ENCODE measurements at regions not wholly inside any gene's neighbourhood (a gene's known extent, or its start where the extent isn't known, plus 50 kb on each side); places are given as distances from the start of the nearest gene placed in this dataset.

DNA sequence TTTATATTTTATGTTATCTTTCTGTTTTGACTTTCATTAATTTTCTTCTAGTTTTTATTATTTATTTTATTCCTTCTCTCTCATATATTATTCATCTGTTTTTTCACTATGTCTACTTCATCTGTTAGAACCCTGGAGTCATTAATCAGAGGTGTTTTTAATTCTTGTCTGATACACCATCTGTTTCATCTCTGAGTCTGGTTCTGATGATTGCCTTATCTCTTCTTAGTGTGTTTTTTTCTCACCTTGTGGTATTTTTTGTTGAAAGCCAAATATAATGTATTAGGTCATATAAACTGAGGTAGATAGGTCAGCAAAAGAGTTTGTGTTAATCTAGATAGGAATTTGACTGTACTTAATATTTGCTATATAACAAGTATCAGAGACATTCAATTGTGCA is 1005.7 kb upstream of the NCAM2 start:
- no peak overlapping the region for H3K4me3 ChIP-seq (ENCODE audit: control insufficient read depth, low read depth, low read length)
- TF ChIP-seq, protein P1, sequence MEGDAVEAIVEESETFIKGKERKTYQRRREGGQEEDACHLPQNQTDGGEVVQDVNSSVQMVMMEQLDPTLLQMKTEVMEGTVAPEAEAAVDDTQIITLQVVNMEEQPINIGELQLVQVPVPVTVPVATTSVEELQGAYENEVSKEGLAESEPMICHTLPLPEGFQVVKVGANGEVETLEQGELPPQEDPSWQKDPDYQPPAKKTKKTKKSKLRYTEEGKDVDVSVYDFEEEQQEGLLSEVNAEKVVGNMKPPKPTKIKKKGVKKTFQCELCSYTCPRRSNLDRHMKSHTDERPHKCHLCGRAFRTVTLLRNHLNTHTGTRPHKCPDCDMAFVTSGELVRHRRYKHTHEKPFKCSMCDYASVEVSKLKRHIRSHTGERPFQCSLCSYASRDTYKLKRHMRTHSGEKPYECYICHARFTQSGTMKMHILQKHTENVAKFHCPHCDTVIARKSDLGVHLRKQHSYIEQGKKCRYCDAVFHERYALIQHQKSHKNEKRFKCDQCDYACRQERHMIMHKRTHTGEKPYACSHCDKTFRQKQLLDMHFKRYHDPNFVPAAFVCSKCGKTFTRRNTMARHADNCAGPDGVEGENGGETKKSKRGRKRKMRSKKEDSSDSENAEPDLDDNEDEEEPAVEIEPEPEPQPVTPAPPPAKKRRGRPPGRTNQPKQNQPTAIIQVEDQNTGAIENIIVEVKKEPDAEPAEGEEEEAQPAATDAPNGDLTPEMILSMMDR (IDR thresholded peaks at IDR 0.05; ENCODE audit: control insufficient read depth, insufficient read depth, low read depth, low read length, missing control alignments): no peak
- DNase-seq (ENCODE audit: low read depth): no peak

DNA sequence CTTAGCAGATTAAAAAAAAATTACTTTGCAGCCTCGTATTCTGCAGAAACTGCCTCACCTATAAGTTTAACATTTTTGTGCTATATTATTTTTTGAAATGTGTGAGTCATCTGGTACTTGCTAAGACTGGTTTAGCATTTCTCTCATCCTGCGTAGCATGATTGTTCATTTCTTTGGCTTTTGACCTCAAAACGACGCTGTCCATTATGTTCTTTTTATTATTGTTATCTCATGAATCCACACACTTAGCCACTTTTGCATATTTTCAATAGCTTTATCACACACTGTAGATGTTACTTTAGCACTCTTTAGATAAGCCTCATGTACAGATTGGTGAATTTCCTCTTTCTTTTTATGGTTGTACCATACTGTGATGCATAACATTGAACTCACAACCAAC is 1004.9 kb upstream of the NCAM2 start:
- H3K4me3 ChIP-seq (ENCODE audit: control insufficient read depth, low read depth, low read length): no peak overlapping the region
- TF ChIP-seq, protein P1 (IDR thresholded peaks at IDR 0.05; ENCODE audit: control insufficient read depth, insufficient read depth, low read depth, low read length, missing control alignments): no peak
- DNase-seq (ENCODE audit: low read depth): no peak

DNA sequence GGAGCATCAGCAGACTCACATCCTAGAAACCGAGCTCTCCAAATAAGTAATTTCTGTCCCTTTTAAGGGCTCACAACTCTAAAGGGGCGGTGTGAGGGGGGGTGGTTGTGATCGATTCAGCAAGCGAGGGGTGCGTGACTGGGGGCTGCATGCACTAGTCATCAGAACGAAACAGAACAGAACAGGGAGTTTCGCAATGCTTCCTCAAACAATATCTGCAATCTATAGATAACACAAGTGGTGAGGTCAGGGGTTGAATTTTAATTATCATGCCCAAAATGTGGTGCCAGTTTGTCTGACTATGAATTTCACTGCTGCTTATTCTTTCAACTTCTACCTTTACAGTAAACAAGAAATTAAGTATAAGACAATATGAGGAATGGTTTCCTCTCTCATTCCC is 1003.0 kb upstream of the NCAM2 start:
- TF ChIP-seq, protein P1 (IDR thresholded peaks at IDR 0.05; ENCODE audit: control insufficient read depth, insufficient read depth, low read depth, low read length, missing control alignments): no peak
- no peak for DNase-seq (ENCODE audit: low read depth)
- no peak overlapping the region for H3K4me3 ChIP-seq (ENCODE audit: control insufficient read depth, low read depth, low read length)

DNA sequence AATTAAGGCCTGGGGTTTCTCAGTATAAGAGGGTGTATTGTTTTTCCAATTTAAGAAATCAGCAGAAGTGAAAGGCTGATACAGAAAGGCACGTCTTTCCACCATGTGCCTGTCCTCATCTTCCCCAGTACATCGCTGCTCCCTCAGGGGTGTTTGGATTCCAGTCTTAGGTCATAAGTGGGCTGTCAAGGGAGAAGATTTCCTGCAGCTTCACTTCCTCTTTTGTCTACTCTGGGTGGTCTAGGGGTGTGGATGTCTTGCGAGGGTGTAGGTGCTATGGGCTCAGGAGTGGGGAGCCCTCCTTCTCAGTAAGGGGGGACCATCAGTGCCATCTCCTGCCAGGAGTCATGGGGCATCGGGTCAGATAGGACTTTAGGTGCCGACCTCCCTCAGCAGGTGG is 999.8 kb upstream of the NCAM2 start:
- no peak overlapping the region for H3K4me3 ChIP-seq (ENCODE audit: control insufficient read depth, low read depth, low read length)
- TF ChIP-seq, protein P1 (IDR thresholded peaks at IDR 0.05; ENCODE audit: control insufficient read depth, insufficient read depth, low read depth, low read length, missing control alignments): no peak
- no peak for DNase-seq (ENCODE audit: low read depth)

DNA sequence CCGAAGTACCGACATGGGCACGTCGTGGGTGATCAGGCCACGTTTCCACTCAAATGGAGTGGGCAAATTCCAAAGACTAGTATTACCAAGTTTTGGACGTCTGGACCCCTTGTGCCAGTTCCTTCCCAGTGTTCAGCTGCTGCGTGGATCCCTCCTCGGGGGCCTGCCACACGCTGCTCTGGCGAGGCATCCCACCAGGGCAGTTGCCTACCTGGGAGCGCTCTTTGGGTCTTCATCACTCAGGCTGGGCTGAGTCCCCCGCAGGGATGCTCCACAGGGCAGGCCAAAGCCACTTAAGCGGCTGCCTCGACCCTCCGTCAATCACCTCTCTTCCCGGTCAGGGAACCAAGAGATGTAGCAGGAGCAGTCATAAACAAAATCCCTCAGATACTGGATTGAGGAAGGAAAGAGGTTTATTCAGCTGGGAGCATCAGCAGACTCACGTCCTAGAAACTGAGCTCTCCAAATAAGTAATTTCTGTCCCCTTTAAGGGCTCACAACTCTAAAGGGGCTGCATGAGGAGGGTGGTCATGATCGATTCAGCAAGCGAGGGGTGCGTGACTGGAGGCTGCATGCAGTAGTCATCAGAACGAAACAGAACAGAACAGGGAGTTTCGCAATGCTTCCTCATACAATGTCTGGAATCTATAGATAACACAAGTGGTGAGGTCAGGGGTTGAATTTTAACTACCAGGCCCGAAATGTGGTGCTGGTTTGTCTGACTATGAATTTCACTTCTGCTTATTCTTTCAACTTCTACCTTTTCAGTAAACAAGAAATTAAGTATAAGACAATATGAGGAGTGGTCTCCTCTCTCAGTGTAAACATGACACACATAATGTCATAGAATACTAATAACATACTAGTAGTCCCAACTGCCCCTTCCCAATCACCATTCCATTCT is 998.6 kb upstream of the NCAM2 start:
- DNase-seq (ENCODE audit: low read depth): no peak
- no peak overlapping the region for H3K4me3 ChIP-seq (ENCODE audit: control insufficient read depth, low read depth, low read length)
- TF ChIP-seq, protein P1 (IDR thresholded peaks at IDR 0.05; ENCODE audit: control insufficient read depth, insufficient read depth, low read depth, low read length, missing control alignments): no peak

DNA sequence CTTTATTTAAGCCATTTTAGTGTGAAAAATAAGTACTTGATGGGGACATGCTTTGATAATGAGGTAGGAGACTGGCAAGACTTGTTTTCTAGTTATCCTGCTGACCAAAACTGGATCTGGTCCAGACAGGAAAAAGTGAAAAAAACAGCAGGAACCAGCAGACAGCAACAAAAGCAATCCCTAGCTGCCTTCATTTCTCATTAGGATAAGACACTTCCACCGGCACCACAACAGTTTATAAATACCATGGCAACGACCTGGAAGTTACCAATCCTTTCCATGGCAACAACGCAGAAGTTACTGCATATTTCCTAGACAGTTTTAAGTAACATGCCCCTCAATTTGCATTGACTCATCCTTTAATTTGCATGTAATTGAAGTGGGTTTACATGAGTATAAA is 993.8 kb upstream of the NCAM2 start:
- no peak for DNase-seq (ENCODE audit: low read depth)
- H3K4me3 ChIP-seq (ENCODE audit: control insufficient read depth, low read depth, low read length): no peak overlapping the region
- TF ChIP-seq, protein P1 (IDR thresholded peaks at IDR 0.05; ENCODE audit: control insufficient read depth, insufficient read depth, low read depth, low read length, missing control alignments): no peak
